ENCODE measurements at regions not wholly inside any gene's neighbourhood (a gene's known extent, or its start where the extent isn't known, plus 50 kb on each side); places are given as distances from the start of the nearest gene placed in this dataset.
A peak's percentile ranks its signal among the peaks of the same experiment; 100 is the strongest.

DNA sequence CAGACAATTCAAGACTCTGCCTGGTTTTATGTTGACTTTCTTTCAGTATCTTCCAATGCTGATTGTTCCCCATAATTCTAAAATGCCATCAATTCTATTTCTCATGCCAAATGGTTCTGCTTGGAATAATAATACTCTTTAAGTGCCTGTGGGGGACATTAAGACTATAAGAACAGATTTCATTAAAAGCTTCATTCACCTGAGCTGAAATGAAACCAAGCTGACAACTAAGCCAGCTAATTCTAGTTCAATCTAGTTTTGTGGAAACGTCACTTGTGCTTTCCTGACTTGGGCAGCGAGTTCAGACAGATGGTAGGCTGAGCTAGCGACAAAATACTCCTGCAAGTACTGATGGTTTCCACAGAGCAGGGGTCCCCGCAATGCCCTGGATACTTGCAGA, 491.1 kb upstream of the RAB6C start:
- Histone ChIP-seq H3K27me3 (ENCODE audit: control insufficient read depth, insufficient read depth, low read length) (no peaks in the 10 kb centered on the region), H3K79me2 (no peaks in the 10 kb centered on the region), H3K4me1 (peaks cover 11% of the 10 kb centered on the region), H3K4me3 (ENCODE audit: low read depth, low read length) (no peak overlapping the region), H2AFZ (no peak overlapping the region), H3K36me3 (ENCODE audit: control insufficient read depth, insufficient read depth, low read length) (no peaks in the 10 kb centered on the region), H3K27ac (no peak overlapping the region), H3K4me2 (ENCODE audit: low read length) (no peak overlapping the region), H3K9ac (no peak overlapping the region), H3K9me3 (ENCODE audit: control insufficient read depth, low read length) (no peaks in the 10 kb centered on the region)
- TF ChIP-seq, protein P1, sequence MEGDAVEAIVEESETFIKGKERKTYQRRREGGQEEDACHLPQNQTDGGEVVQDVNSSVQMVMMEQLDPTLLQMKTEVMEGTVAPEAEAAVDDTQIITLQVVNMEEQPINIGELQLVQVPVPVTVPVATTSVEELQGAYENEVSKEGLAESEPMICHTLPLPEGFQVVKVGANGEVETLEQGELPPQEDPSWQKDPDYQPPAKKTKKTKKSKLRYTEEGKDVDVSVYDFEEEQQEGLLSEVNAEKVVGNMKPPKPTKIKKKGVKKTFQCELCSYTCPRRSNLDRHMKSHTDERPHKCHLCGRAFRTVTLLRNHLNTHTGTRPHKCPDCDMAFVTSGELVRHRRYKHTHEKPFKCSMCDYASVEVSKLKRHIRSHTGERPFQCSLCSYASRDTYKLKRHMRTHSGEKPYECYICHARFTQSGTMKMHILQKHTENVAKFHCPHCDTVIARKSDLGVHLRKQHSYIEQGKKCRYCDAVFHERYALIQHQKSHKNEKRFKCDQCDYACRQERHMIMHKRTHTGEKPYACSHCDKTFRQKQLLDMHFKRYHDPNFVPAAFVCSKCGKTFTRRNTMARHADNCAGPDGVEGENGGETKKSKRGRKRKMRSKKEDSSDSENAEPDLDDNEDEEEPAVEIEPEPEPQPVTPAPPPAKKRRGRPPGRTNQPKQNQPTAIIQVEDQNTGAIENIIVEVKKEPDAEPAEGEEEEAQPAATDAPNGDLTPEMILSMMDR (IDR thresholded peaks at IDR 0.05) = no peak

DNA sequence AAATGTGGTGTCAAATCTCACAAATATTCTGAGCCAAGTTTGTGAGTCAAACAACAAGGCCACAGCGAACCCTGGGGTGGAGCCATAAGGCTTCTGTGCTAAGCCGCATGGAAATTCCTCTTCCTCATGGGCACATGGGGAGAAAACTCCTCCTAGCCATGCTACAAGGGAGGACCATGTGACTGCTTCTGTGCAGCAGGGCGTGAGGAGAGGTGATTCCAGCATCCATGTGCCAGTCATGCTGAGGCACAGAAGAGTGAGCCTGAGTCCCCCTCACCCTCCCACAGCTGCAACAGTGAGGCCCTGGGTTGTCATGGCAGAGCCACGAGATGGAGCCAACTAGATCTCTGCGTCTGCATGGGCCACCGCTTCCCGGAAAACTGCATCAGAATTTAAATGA, 488.8 kb upstream of the RAB6C start:
- H3K9ac ChIP-seq = no peak overlapping the region
- TF ChIP-seq, protein P1 (IDR thresholded peaks at IDR 0.05) = no peak
- peak overlapping the region; percentile 65 for H2AFZ ChIP-seq
- peak overlapping the region; percentile 66 for H3K27ac ChIP-seq
- no peaks in the 10 kb centered on the region for H3K79me2 ChIP-seq
- no peaks in the 10 kb centered on the region for H3K36me3 ChIP-seq (ENCODE audit: control insufficient read depth, insufficient read depth, low read length)
- H3K9me3 ChIP-seq (ENCODE audit: control insufficient read depth, low read length) = no peaks in the 10 kb centered on the region
- no peaks in the 10 kb centered on the region for H3K27me3 ChIP-seq (ENCODE audit: control insufficient read depth, insufficient read depth, low read length)
- peaks cover 11% of the 10 kb centered on the region for H3K4me1 ChIP-seq
- no peak overlapping the region for H3K4me2 ChIP-seq (ENCODE audit: low read length)
- no peak overlapping the region for H3K4me3 ChIP-seq (ENCODE audit: low read depth, low read length)

DNA sequence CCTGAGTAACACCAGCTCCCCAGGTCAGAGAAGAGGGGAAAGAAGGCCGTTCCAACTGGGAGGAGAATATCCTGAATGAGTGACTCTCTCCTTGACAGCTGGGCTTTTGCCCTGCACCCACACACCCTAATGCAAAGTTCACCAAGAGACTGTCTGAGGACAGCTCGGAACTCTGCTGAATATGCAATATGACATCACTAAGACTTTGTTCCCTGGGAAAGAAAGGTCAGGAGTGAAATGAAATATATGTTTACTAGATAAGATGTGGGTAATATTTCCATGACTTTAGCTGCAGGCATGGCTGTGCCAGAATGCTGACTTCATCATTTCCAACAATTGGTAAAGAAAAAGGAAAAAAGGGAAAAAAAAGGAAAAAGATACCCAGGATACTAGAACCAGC, 488.2 kb upstream of the RAB6C start:
- Histone ChIP-seq H3K79me2 (no peaks in the 10 kb centered on the region), H3K4me3 (ENCODE audit: low read depth, low read length) (no peak overlapping the region), H3K4me1 (peaks cover 11% of the 10 kb centered on the region), H3K27ac (peak overlapping the region; percentile 66), H3K4me2 (ENCODE audit: low read length) (no peak overlapping the region), H3K36me3 (ENCODE audit: control insufficient read depth, insufficient read depth, low read length) (no peaks in the 10 kb centered on the region), H3K27me3 (ENCODE audit: control insufficient read depth, insufficient read depth, low read length) (no peaks in the 10 kb centered on the region), H3K9me3 (ENCODE audit: control insufficient read depth, low read length) (no peaks in the 10 kb centered on the region), H3K9ac (no peak overlapping the region), H2AFZ (peak overlapping the region; percentile 65)
- TF ChIP-seq, protein P1 (IDR thresholded peaks at IDR 0.05) = no peak

DNA sequence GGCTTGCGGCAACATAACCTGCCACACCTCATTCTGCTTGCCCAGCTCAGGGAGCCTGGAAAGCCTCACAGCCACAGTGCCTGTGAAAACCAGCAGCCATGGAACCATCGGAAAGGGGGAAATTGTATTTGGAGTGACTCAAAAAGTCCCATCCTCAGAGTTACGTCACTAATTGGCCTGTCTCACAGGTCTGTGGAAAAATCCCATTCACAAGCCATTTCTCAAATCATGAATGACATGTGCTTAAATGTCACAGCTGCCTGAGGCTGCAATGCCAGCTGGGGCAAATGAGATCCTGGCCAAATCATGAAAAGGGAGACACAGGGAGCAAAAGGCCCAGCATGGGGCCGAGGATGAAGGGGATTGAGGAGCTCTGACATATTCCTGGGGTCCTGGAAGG, 486.9 kb upstream of the RAB6C start:
- Histone ChIP-seq H3K4me2 (ENCODE audit: low read length) (no peak overlapping the region), H3K4me3 (ENCODE audit: low read depth, low read length) (no peak overlapping the region), H3K36me3 (ENCODE audit: control insufficient read depth, insufficient read depth, low read length) (no peaks in the 10 kb centered on the region), H3K79me2 (no peaks in the 10 kb centered on the region), H3K4me1 (peaks cover 11% of the 10 kb centered on the region), H3K27ac (no peak overlapping the region), H2AFZ (no peak overlapping the region), H3K27me3 (ENCODE audit: control insufficient read depth, insufficient read depth, low read length) (no peaks in the 10 kb centered on the region), H3K9ac (no peak overlapping the region), H3K9me3 (ENCODE audit: control insufficient read depth, low read length) (no peaks in the 10 kb centered on the region)
- TF ChIP-seq, protein P1 (IDR thresholded peaks at IDR 0.05) = no peak

DNA sequence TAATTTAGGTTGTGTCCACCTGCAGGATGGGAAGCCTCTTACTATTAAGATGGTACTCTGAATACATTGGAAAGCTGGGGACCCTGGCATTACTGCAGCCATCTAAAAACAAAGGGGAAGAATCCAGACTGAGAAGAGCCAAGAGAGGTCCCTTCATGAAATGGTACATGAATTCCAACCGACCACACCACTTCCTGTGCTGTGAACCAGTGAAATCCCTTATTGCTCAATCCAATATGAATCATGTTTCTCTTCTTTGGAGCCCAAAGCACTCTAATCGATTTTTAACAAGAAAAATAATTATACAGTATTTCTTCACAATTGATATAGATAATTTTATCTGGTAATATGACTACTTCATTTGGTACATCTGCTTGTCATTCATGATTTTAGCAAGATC, 479.7 kb upstream of the RAB6C start:
- Histone ChIP-seq H3K9me3 (ENCODE audit: control insufficient read depth, low read length) (no peaks in the 10 kb centered on the region), H3K27ac (no peak overlapping the region), H3K9ac (no peak overlapping the region), H3K4me3 (ENCODE audit: low read depth, low read length) (no peak overlapping the region), H3K4me1 (no peaks in the 10 kb centered on the region), H3K36me3 (ENCODE audit: control insufficient read depth, insufficient read depth, low read length) (no peaks in the 10 kb centered on the region), H3K27me3 (ENCODE audit: control insufficient read depth, insufficient read depth, low read length) (no peaks in the 10 kb centered on the region), H3K79me2 (no peaks in the 10 kb centered on the region), H3K4me2 (ENCODE audit: low read length) (no peak overlapping the region), H2AFZ (no peak overlapping the region)
- TF ChIP-seq, protein P1 (IDR thresholded peaks at IDR 0.05) = no peak

All from parathyroid adenoma (tissue), 2 donors.